ENCODE measurements at regions not wholly inside any gene's neighbourhood (a gene's known extent, or its start where the extent isn't known, plus 50 kb on each side); places are given as distances from the start of the nearest gene placed in this dataset.

GRCh38 chr13:103174966-103175365, 108.7 kb upstream of the SLC10A2 start:
- TF ChIP-seq, protein P1, sequence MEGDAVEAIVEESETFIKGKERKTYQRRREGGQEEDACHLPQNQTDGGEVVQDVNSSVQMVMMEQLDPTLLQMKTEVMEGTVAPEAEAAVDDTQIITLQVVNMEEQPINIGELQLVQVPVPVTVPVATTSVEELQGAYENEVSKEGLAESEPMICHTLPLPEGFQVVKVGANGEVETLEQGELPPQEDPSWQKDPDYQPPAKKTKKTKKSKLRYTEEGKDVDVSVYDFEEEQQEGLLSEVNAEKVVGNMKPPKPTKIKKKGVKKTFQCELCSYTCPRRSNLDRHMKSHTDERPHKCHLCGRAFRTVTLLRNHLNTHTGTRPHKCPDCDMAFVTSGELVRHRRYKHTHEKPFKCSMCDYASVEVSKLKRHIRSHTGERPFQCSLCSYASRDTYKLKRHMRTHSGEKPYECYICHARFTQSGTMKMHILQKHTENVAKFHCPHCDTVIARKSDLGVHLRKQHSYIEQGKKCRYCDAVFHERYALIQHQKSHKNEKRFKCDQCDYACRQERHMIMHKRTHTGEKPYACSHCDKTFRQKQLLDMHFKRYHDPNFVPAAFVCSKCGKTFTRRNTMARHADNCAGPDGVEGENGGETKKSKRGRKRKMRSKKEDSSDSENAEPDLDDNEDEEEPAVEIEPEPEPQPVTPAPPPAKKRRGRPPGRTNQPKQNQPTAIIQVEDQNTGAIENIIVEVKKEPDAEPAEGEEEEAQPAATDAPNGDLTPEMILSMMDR (conservative IDR thresholded peaks at IDR 0.05 in 1 of 2, IDR thresholded peaks at IDR 0.05 in 1 of 2; ENCODE audit: low read depth in 1 of 2, low read length in 2 of 2): no peak
- no peak for TF ChIP-seq EZH2 (IDR thresholded peaks at IDR 0.05; ENCODE audit: low read length, missing control alignments)
